ENCODE measurements at regions not wholly inside any gene's neighbourhood (a gene's known extent, or its start where the extent isn't known, plus 50 kb on each side); places are given as distances from the start of the nearest gene placed in this dataset.

DNA sequence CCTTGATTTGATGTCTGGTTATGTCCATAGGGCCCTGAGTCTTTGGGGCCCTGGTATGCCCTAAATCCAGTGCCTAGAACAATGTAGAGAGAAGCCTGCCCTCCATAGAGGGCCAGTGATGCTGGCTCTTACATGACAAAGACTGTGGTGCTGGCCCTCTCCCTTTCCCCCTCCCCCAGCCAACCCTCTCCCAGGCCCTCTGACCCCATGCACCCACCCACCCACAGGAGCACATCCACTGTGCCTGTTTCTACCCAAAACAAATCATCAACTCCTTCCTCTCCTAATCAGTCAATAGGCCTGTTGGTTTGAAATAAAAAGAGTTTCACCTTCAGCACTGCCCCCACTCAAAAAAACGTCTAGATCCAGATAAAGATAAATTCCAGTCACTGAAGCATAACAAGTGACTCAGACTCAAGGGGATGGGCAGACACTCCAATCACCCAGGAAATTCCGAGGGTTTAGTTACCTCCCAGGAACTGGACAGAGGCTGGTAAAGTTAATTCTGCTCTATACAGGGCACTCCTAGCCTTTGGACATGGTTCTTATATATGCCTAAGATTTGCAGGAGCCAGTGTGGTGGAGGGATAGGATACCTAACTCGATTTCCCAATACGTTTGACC is 144.8 kb upstream of the VANGL1 start:
- no peaks in the 10 kb centered on the region for H3K36me3 Mint-ChIP-seq (ENCODE audit: low read depth)
- H3K27me3 Mint-ChIP-seq: peaks cover 9% of the 10 kb centered on the region
- H3K27ac Mint-ChIP-seq: no peak overlapping the region
- ChIA-PET POLR2A (no interaction called here), CTCF (no interaction called here)
- no peak overlapping the region for H3K4me3 Mint-ChIP-seq
- no peaks in the 10 kb centered on the region for H3K9me3 Mint-ChIP-seq
- no peak for DNase-seq
- H3K4me1 Mint-ChIP-seq: no peaks in the 10 kb centered on the region

DNA sequence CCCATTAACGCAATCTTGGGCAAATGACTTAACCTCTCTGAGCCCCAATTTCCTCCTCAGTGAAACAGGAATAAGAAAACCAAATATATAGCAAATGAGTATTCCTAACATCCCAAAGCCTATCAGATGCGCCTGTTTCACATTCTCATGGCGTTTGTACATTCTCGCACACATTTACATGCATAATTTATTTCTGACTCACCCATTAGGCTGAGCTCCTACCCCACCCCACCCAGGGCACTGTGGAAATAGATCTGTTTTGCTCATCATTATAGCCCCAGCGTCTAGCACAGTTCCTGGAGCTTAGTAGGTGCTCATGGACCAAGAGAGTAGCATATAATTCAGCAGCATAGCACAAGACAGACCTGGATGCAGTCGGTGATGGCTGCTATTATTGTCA is 146.1 kb upstream of the VANGL1 start:
- Mint-ChIP-seq H3K36me3 (ENCODE audit: low read depth) (no peaks in the 10 kb centered on the region), H3K4me1 (no peaks in the 10 kb centered on the region), H3K4me3 (no peak overlapping the region), H3K27me3 (peaks cover 2% of the 10 kb centered on the region), H3K27ac (no peak overlapping the region), H3K9me3 (no peaks in the 10 kb centered on the region)
- DNase-seq: no peak
- ChIA-PET CTCF (no interaction called here), POLR2A (no interaction called here)

DNA sequence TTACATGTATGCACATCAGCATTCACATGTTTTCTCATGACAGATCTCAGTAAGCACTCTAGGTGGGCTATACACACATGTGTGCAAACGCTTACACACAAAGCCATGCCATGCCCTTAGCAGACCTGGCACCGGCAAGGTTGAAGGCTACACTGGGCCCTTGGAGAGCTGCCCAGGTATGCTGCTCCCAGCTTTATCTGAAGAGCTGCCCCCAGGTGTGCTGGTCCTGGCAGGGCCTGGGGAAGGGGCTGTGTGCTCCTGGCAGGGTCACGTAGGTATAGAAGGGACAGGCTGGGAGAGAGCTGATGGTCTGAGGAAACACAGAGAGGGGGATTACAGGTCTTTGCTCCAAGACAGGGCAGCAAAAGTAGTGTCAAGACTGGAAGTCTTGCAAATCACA is 146.7 kb upstream of the VANGL1 start:
- no peak for DNase-seq
- H3K27ac Mint-ChIP-seq: no peak overlapping the region
- no peak overlapping the region for H3K4me3 Mint-ChIP-seq
- no peaks in the 10 kb centered on the region for H3K9me3 Mint-ChIP-seq
- no peaks in the 10 kb centered on the region for H3K4me1 Mint-ChIP-seq
- ChIA-PET POLR2A (no interaction called here), CTCF (no interaction called here)
- no peaks in the 10 kb centered on the region for H3K27me3 Mint-ChIP-seq
- H3K36me3 Mint-ChIP-seq (ENCODE audit: low read depth): no peaks in the 10 kb centered on the region

DNA sequence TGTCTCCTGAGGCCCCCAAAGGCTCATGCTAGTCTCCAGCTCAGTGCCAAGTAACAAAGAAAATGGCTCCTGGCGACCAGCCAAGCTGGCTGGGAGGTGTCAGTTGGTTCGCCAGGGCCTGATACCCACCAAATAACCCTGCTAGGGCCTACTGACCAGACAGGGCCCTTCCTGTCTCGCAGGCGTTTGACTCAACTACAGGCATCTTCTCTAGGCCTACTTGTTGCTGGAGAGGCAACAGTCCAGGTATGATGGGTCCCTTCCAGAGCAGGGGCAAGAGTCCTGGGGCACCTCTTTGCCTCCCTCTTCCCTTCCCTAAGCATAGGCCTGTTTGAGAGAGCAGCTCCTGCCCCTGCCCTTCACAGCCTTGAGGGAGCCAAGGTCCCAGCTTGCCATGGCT is 147.9 kb upstream of the VANGL1 start:
- DNase-seq: no peak
- CTCF ChIA-PET: no interaction called here
- Mint-ChIP-seq H3K4me1 (no peaks in the 10 kb centered on the region), H3K27me3 (no peaks in the 10 kb centered on the region), H3K36me3 (ENCODE audit: low read depth) (no peaks in the 10 kb centered on the region), H3K9me3 (no peaks in the 10 kb centered on the region), H3K27ac (no peak overlapping the region), H3K4me3 (no peak overlapping the region)
- POLR2A ChIA-PET: no interaction called here

DNA sequence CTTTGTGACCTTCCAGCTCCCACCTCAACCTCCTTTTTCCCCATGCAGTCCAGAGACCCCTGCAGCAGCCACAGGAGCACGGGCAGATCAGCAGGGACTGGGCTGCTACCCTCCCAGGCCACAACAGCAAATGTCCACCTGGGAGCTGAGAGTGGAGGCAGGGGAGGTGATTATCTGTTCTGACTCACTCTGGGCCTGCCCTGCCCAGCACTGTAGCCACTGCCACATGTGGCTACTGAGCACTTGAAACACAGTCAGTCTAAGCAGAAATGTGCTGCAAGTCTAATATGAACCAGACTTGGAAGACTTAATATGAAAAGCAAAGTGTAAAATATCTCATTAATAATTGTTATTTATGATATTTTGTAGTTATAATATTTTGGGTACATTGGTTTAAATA is 148.9 kb upstream of the VANGL1 start:
- no peaks in the 10 kb centered on the region for H3K9me3 Mint-ChIP-seq
- no peak for DNase-seq
- CTCF ChIA-PET: no interaction called here
- H3K4me1 Mint-ChIP-seq: no peaks in the 10 kb centered on the region
- POLR2A ChIA-PET: no interaction called here
- no peak overlapping the region for H3K27ac Mint-ChIP-seq
- H3K36me3 Mint-ChIP-seq (ENCODE audit: low read depth): no peaks in the 10 kb centered on the region
- no peak overlapping the region for H3K4me3 Mint-ChIP-seq
- peaks cover under 1% of the 10 kb centered on the region for H3K27me3 Mint-ChIP-seq

DNA sequence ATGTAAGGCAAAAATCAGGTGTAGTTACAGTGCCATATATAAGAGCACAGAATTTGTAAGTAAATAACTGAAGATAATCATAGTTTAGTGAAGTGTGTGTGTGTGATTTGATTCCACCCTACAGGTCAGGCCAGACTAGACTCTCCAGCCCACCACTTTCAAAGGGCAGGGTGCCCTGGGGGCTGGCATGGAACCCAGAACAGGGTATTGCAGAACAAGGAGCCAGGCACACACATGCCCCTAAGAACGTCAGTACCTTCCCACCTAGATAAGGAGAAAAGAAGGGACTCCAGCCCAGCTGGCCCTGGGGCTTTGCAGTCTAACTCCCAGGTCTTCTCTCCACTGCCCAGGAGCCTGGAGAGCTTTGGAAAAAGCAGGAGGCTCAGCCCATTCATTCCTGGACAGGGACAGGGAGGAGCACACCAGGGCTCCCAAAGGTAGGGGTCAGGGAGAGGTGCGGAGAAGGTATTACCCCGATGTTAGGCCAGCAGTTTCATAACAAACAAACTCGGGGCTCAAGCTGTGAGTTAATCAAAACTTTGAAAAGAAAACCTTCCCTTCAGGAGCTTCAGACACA is 149.7 kb upstream of the VANGL1 start:
- no peaks in the 10 kb centered on the region for H3K4me1 Mint-ChIP-seq
- DNase-seq: no peak
- no peaks in the 10 kb centered on the region for H3K36me3 Mint-ChIP-seq (ENCODE audit: low read depth)
- H3K9me3 Mint-ChIP-seq: no peaks in the 10 kb centered on the region
- no peak overlapping the region for H3K4me3 Mint-ChIP-seq
- peaks cover 3% of the 10 kb centered on the region for H3K27me3 Mint-ChIP-seq
- POLR2A ChIA-PET: no interaction called here
- CTCF ChIA-PET: no interaction called here
- H3K27ac Mint-ChIP-seq: no peak overlapping the region

DNA sequence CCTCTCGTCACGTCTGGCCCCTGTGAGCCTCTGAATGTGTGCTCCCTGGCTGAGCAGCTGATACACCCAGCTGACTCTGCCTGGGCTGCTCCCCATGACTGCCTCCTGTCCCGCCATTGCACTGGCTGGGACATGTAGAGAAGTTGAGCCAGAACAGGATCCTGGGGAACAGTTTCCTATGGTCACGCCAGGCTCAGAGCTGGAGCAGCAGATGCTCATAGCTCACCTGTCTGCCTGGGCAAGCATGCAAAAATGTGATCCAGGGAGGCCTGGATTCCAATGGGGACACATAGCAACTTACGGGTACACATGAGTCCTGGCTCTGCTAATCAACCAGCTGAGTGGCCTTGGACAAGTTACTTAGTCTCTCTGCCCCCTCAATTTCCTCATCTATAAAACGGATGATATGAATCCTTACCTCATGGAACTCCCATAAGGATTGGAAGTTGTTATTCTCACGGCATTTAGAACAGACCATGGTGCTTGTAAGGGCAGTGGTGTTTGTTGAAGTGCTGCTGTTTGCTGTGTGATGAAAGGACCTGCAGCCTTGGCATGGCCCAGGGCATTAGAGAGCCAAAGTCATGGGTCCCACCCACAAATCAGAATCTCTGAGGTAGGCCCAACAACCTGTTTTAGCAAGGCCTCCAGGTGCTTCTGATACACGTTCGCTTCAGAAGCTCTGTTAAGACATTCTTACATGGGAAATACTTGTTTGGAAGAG is 150.3 kb upstream of the VANGL1 start:
- H3K4me3 Mint-ChIP-seq: no peak overlapping the region
- H3K4me1 Mint-ChIP-seq: no peaks in the 10 kb centered on the region
- ChIA-PET POLR2A (no interaction called here), CTCF (no interaction called here)
- no peaks in the 10 kb centered on the region for H3K36me3 Mint-ChIP-seq (ENCODE audit: low read depth)
- H3K27me3 Mint-ChIP-seq: peaks cover 6% of the 10 kb centered on the region
- DNase-seq: no peak
- H3K9me3 Mint-ChIP-seq: no peaks in the 10 kb centered on the region
- no peak overlapping the region for H3K27ac Mint-ChIP-seq

DNA sequence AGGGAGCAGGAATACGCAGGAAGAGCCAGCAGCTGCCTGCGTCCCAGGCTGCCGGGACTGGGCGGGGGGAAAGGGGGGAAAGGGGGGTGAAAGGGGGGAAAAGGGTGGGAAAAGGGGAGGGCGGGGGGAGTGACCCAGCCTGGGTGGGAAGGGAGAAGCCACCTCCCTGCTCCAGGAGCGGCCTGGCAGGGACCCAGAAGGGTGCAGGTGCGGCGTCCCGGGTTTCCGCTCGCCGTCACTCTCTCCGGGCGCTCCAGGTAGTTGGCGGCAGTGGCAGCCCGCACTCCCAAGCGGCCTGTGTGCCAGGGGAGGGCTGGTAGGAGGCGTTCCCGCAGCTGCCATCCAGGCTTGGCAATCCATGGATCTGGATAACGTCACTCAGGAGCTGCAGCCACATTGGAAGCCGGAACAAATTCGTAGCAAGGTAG is 141.0 kb upstream of the NGF start:
- CTCF ChIA-PET: no interaction called here
- DNase-seq: no peak

DNA sequence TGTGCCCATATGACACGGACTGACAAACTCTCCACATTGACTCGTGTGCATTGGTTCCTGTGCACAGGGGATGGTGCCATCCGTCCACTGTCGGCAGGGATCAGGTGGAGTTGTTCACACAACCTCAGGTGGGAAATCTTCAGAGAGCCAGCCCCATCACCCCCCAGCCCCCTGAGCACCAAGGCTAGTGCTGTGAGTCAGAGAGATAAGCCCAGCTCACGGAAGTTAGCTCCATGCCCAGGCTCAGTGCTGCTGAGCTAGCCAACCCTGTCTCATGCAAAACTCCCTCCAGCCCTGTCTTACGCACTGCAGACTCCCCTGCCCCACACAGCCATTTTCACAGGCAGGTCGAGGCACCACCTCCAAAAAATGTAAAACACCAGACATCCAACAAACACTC is 139.0 kb upstream of the NGF start:
- peaks cover 3% of the 10 kb centered on the region for H3K27me3 Mint-ChIP-seq
- CTCF ChIA-PET: no interaction called here
- no peaks in the 10 kb centered on the region for H3K4me1 Mint-ChIP-seq
- no peak overlapping the region for H3K27ac Mint-ChIP-seq
- no peak for DNase-seq
- H3K9me3 Mint-ChIP-seq: no peaks in the 10 kb centered on the region
- POLR2A ChIA-PET: no interaction called here
- no peaks in the 10 kb centered on the region for H3K36me3 Mint-ChIP-seq (ENCODE audit: low read depth)
- H3K4me3 Mint-ChIP-seq: no peak overlapping the region

More for the DNA sequence above, 141.0 kb upstream of the NGF start:
- Mint-ChIP-seq H3K4me1 (no peaks in the 10 kb centered on the region), H3K27me3 (peaks cover 3% of the 10 kb centered on the region), H3K36me3 (ENCODE audit: low read depth) (no peaks in the 10 kb centered on the region), H3K9me3 (no peaks in the 10 kb centered on the region), H3K4me3 (no peak overlapping the region), H3K27ac (no peak overlapping the region)
- POLR2A ChIA-PET: no interaction called here

DNA sequence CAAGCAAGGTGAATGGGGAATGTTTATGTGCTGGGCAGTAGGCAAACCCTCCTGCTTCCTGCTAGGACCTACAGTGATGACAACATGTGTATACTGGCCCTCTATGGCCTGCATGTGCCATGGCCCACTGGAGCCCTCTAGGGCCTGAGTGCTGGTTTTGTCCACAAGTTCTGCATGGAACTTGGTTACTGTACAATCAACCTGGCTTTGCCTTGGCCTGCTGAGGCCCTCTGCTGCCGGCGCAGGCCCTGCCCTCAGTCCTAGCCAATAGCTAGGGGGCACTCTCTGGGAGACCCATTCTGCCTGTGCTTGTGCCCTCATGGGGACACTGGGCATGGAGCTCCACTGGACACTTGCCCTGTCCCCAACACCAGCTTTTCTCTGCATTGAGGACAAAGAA is 138.6 kb upstream of the NGF start:
- no peak overlapping the region for H3K4me3 Mint-ChIP-seq
- no peak overlapping the region for H3K27ac Mint-ChIP-seq
- no peaks in the 10 kb centered on the region for H3K9me3 Mint-ChIP-seq

DNA sequence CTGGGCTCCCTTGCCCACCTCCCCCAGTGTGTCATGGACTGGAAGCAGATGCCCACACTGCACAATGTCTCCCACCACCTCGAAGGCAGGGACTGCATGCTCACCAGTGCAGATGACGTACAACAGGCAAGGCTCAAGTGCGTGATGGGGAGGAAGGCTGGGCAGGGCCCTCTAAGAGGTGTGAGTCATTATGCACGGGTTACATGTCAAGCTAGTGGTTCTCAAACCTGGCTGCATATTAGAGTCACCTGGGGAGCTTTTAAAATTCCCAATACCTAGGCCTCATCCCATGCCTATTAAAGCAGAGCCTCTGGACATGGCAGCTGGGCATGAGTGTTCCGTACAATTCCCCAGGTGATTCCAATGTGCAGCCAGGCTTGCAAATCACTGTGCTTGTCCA is 137.9 kb upstream of the NGF start:
- Mint-ChIP-seq H3K27ac (no peak overlapping the region), H3K27me3 (peaks cover 3% of the 10 kb centered on the region), H3K36me3 (ENCODE audit: low read depth) (no peaks in the 10 kb centered on the region), H3K4me3 (no peak overlapping the region), H3K9me3 (no peaks in the 10 kb centered on the region), H3K4me1 (no peaks in the 10 kb centered on the region)
- CTCF ChIA-PET: interaction anchor here (0.7 kb wide), 1 partner anchor 201 kb away, joined by 3 read pairs; no protein-coding TSS in a partner anchor
- no peak for DNase-seq
- POLR2A ChIA-PET: no interaction called here

More for the DNA sequence above, 138.6 kb upstream of the NGF start:
- peaks cover 3% of the 10 kb centered on the region for H3K27me3 Mint-ChIP-seq
- no peaks in the 10 kb centered on the region for H3K36me3 Mint-ChIP-seq (ENCODE audit: low read depth)
- ChIA-PET CTCF (no interaction called here), POLR2A (no interaction called here)
- H3K4me1 Mint-ChIP-seq: no peaks in the 10 kb centered on the region
- no peak for DNase-seq

DNA sequence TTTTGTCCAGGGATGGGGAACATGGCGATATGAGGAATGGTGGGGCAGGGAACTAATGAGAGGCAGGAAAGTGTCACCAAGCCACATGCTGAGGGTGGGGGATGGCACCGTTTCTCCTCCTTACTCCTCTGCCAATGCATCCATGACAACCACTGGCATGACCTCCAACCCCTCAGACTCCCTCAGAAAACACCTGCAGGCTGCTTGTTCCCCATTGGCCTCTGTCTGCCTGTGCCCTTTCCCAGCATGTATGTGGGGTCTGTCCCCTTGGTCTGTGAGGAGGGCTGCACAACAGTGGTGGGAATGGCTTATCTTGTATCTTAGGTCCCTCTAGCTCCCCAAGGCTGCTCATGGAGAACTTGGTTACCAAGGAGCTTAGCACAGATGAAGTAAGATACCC is 137.2 kb upstream of the NGF start:
- peaks cover 3% of the 10 kb centered on the region for H3K27me3 Mint-ChIP-seq
- no peaks in the 10 kb centered on the region for H3K36me3 Mint-ChIP-seq (ENCODE audit: low read depth)
- no peaks in the 10 kb centered on the region for H3K4me1 Mint-ChIP-seq
- no peak for DNase-seq
- no peaks in the 10 kb centered on the region for H3K9me3 Mint-ChIP-seq
- H3K27ac Mint-ChIP-seq: no peak overlapping the region
- H3K4me3 Mint-ChIP-seq: no peak overlapping the region
- ChIA-PET POLR2A (no interaction called here), CTCF (no interaction called here)

DNA sequence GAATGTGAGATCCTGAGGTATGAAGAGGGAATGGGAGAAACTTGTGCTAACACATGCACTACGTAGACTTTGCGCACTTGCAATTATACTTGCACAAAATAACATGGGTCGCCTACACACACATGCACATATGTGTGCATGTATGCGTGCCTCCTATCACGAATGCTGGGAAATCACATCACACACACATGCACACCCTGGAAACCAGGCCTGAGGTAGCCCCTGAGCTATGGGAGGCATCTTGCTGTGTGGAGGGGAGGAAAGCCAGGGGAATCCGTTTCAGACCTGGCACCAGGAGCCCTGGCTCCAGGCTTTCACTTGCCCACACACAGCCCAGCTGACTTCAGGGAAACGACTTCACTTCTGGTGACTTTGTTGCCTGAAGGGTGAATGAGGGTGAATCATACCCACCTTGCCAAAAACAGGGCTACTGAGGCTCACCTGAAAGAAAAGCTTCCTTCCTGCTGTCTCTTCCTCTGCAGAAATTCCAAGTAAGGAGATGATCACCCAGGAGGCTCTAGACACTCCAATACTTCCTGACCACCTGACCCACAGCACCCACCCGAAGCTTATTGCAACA is 136.0 kb upstream of the NGF start:
- Mint-ChIP-seq H3K27me3 (peaks cover 3% of the 10 kb centered on the region), H3K4me3 (no peak overlapping the region), H3K9me3 (no peaks in the 10 kb centered on the region), H3K36me3 (ENCODE audit: low read depth) (no peaks in the 10 kb centered on the region), H3K4me1 (no peaks in the 10 kb centered on the region), H3K27ac (no peak overlapping the region)
- ChIA-PET POLR2A (no interaction called here), CTCF (no interaction called here)
- DNase-seq: no peak

Measured in activated CD4-positive, alpha-beta memory T cell treated with anti-CD3 and anti-CD28 coated beads, Interleukin-2, amount 10 ng/mL, durations not matched to agents 7 days and 5 days (primary cell).